HG02884 (cell line): ENCODE measurements at regions not wholly inside any gene's neighbourhood (a gene's known extent, or its start where the extent isn't known, plus 50 kb on each side); places are given as distances from the start of the nearest gene placed in this dataset.
A peak's percentile ranks its signal among the peaks of the same experiment; 100 is the strongest.
"Not testable (repeated sequence)": the region's sequence is repeated elsewhere in the genome, so short reads cannot be mapped to it uniquely, and the experiment has no call there.

Experiments used
- ATAC-seq: cut with Tn5 transposase; IDR thresholded peaks from one replicate; pipeline ENCODE4 v1.9.1; 2021; ENCODE audit warnings: mild to moderate bottlenecking, moderate library complexity; ENCODE audit not compliant: unreplicated experiment

DNA sequence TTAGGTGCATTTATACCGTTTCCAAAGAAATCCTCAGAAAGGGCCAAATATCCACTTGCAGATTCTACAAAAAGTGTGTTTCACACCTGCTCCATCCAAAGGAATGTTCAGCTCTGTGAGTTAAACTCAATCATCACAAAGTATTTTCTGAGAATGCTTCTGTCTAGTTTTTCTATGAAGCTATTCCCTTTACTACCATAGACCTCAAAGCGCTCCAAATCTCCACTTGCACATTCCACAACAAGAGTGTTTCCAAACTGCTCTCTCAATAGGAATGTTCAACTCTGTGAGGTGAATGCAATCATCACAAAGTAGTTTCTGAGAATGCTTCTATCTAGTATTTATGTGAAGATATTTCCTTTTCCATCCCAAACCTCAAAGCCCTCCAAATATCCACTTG is 412.7 kb upstream of the WSB1 start:
- not testable (repeated sequence) for ATAC-seq

- peak; percentile 56 for ATAC-seq
Measured at GRCh38 chr17:26882097-26882761, 411.7 kb upstream of the WSB1 start.

GRCh38 chr17:26883878-26884740 is 409.8 kb upstream of the WSB1 start:
- ATAC-seq: not testable (repeated sequence)

- not testable (repeated sequence) for ATAC-seq
Measured at GRCh38 chr17:26884741-26885059, 409.2 kb upstream of the WSB1 start.

DNA sequence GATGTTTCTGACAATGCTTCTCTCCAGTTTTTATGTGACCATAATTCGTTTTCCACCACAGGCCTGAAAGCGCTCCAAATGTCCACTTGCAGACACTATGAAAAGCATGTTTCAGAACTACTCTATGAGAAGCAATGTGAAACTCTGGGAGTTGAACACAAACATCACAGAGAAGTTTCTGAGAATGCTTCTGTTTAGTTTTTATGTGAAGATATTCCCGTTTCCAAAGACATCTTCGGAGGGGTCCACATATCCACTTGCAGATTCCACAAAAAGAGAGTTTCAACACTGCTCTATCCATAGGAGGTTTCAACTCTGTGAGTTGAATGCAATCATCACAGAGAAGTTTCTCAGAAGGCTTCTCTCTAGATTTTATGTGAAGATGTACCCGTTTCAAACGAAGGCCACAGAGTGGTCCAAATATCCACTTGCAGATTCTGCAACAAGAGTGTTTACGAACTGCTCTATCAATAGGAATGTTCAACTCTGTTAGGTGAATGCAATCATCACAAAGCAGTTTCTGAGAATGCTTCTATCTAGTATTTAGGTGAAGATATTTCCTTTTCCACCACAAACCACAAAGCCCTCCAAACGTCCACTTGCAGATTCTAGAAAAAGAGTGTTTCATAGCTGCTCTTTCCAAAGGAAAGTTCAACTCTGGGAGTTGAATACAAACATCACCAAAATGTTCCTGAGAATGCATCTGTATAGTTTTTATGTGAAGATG is 408.5 kb upstream of the WSB1 start:
- not testable (repeated sequence) for ATAC-seq
